HG03139 (cell line): ENCODE measurements at regions not wholly inside any gene's neighbourhood (a gene's known extent, or its start where the extent isn't known, plus 50 kb on each side); places are given as distances from the start of the nearest gene placed in this dataset.
"Not testable (repeated sequence)": the region's sequence is repeated elsewhere in the genome, so short reads cannot be mapped to it uniquely, and the experiment has no call there.

Source experiments
- ATAC-seq: cut with Tn5 transposase; IDR thresholded peaks from one replicate; pipeline ENCODE4 v1.9.1; 2021; ENCODE audit not compliant: unreplicated experiment

- no peak for ATAC-seq
Observed at GRCh38 chr19:27962264-27962663, 1250.7 kb downstream of the UQCRFS1 start.

GRCh38 chr19:27955485-27956480 is 1257.2 kb downstream of the UQCRFS1 start:
- ATAC-seq: no peak

- not testable (repeated sequence) for ATAC-seq
Observed at GRCh38 chr19:27942607-27943006, 1270.3 kb downstream of the UQCRFS1 start.

GRCh38 chr19:27936139-27936538 is 1276.8 kb downstream of the UQCRFS1 start:
- ATAC-seq: no peak

- ATAC-seq: no peak
Observed at GRCh38 chr19:27935669-27936068, 1277.3 kb downstream of the UQCRFS1 start.

GRCh38 chr19:27929399-27929798 is 1283.6 kb downstream of the UQCRFS1 start:
- no peak for ATAC-seq

- ATAC-seq: no peak
Observed at GRCh38 chr19:27925202-27925601, 1287.7 kb downstream of the UQCRFS1 start.

- ATAC-seq: no peak
Observed at GRCh38 chr19:27922970-27923369, 1290.0 kb downstream of the UQCRFS1 start.

- no peak for ATAC-seq
Observed at GRCh38 chr19:27920774-27921173, 1292.2 kb downstream of the UQCRFS1 start.

- no peak for ATAC-seq
Observed at GRCh38 chr19:27918818-27919217, 1294.1 kb downstream of the UQCRFS1 start.

- ATAC-seq: no peak
Observed at GRCh38 chr19:27911122-27911898, 1301.6 kb downstream of the UQCRFS1 start.

- ATAC-seq: no peak
Observed at GRCh38 chr19:27909861-27910260, 1303.1 kb downstream of the UQCRFS1 start.

GRCh38 chr19:27909185-27909840 is 1303.6 kb downstream of the UQCRFS1 start:
- no peak for ATAC-seq

- no peak for ATAC-seq
Observed at GRCh38 chr19:27906081-27906480, 1306.9 kb downstream of the UQCRFS1 start.

GRCh38 chr19:27905074-27905473 is 1307.9 kb downstream of the UQCRFS1 start:
- ATAC-seq: no peak

GRCh38 chr19:27901078-27901477 is 1311.9 kb downstream of the UQCRFS1 start:
- no peak for ATAC-seq

GRCh38 chr19:27896091-27896490 is 1316.9 kb downstream of the UQCRFS1 start:
- ATAC-seq: no peak

GRCh38 chr19:27894906-27895754 is 1317.8 kb downstream of the UQCRFS1 start:
- no peak for ATAC-seq

GRCh38 chr19:27892500-27892899 is 1320.5 kb downstream of the UQCRFS1 start:
- ATAC-seq: no peak

GRCh38 chr19:27891411-27891810 is 1321.5 kb downstream of the UQCRFS1 start:
- ATAC-seq: no peak
